OCI-LY3 (cell line): ENCODE measurements at regions not wholly inside any gene's neighbourhood (a gene's known extent, or its start where the extent isn't known, plus 50 kb on each side); places are given as distances from the start of the nearest gene placed in this dataset.

Experiments
- H2AFZ ChIP-seq: fragments of 200-600, 300-600 bp; shearing (Covaris generic); 2 replicates; pipeline ENCODE4 v1.6.0; 2014; ENCODE audit warnings: antibody characterized with exemption, low read depth, low read length
- H3K27ac ChIP-seq: fragments of 200-600, 300-600 bp; sonication (generic); 2 replicates; pipeline ENCODE4 v1.5.1; 2014; ENCODE audit warnings: mild to moderate bottlenecking, low read length, moderate library complexity, mixed read lengths
- H3K27me3 ChIP-seq: fragments of 200-600, 300-600 bp; sonication (generic); 2 replicates; pipeline ENCODE4 v1.6.1; 2014; ENCODE audit warnings: low read depth, low read length, mixed read lengths
- H3K36me3 ChIP-seq: fragments of 200-600, 300-600 bp; sonication (generic); replicated peaks from 2 replicates; pipeline ENCODE3; 2014; ENCODE audit warnings: low read depth, low read length, mixed read lengths
- H3K4me1 ChIP-seq: fragments of 300-600, 200-600 bp; sonication (generic); 2 replicates; pipeline ENCODE4 v1.6.1; 2014; ENCODE audit warnings: low read length, mixed read lengths
- H3K4me2 ChIP-seq: fragments of 200-600, 300-600 bp; sonication (generic); 2 replicates; pipeline ENCODE4 v1.6.1; 2014; ENCODE audit warnings: low read length, mixed read lengths
- H3K4me3 ChIP-seq: fragments of 300-600, 200-600 bp; sonication (generic); 2 replicates; pipeline ENCODE4 v1.5.1; 2014; ENCODE audit warnings: antibody characterized with exemption, mild to moderate bottlenecking, low read length, moderate library complexity
- H3K79me2 ChIP-seq: fragments of 300-600, 200-600 bp; shearing (Covaris generic); 2 replicates; pipeline ENCODE4 v1.6.1; 2014; ENCODE audit warnings: mild to moderate bottlenecking, low read length, mixed read lengths
- H3K9ac ChIP-seq: fragments of 300-600, 200-600 bp; shearing (Covaris generic); 2 replicates; pipeline ENCODE4 v1.6.0; 2014; ENCODE audit warnings: mild to moderate bottlenecking, low read length, moderate library complexity
- H3K9me3 ChIP-seq: fragments of 200-600, 300-600 bp; shearing (Covaris generic); 2 replicates; pipeline ENCODE4 v1.6.1; 2014; ENCODE audit warnings: low read length, mixed read lengths; ENCODE audit not compliant: insufficient read depth
- H4K20me1 ChIP-seq: fragments of 200-600, 300-600 bp; sonication (generic); 2 replicates; pipeline ENCODE4 v1.6.1; 2016; ENCODE audit warnings: low read length, mixed read lengths; ENCODE audit not compliant: insufficient read depth
- EZH2phosphoT487 ChIP-seq: fragments of 200-600 bp; shearing (Covaris generic); IDR thresholded peaks from 2 replicates; pipeline ENCODE4 v1.6.1; 2018; ENCODE audit warnings: antibody characterized with exemption, mixed run types, low read depth
- TF ChIP-seq, protein P1 (sequence below): fragments of 200-600, 300-600 bp; sonication (generic); IDR thresholded peaks from 2 replicates; pipeline ENCODE4 v1.5.1; 2014; ENCODE audit warnings: antibody characterized with exemption, low read length, low read depth

DNA sequence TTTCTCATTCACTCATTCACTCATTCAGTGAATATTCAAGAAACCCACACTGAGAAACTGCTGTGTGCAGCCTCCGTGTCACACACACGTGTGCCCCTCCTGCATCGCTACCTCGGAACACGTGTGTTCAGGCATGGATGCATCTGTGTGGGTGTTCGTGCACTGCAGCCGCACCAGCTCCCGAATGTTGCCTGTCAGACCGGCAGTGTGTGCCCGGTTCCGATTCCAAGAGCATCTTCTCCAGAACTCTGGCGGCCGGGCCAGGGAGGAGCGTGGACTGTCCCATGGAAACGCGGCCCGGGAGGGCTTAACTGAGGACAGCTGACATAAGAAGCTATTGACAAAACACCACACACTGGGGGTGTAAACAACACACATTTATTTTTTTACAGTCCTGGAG, 216.0 kb downstream of the DLL1 start:
- Histone ChIP-seq H3K9me3 (no peaks in the 10 kb centered on the region), H3K27me3 (no peaks in the 10 kb centered on the region), H3K9ac (no peak overlapping the region), H4K20me1 (no peaks in the 10 kb centered on the region), H3K4me1 (no peaks in the 10 kb centered on the region), H3K79me2 (no peaks in the 10 kb centered on the region), H3K4me3 (no peak overlapping the region), H3K4me2 (no peak overlapping the region), H3K27ac (no peak overlapping the region), H2AFZ (no peak overlapping the region), H3K36me3 (no peaks in the 10 kb centered on the region)
- TF ChIP-seq, protein P1, sequence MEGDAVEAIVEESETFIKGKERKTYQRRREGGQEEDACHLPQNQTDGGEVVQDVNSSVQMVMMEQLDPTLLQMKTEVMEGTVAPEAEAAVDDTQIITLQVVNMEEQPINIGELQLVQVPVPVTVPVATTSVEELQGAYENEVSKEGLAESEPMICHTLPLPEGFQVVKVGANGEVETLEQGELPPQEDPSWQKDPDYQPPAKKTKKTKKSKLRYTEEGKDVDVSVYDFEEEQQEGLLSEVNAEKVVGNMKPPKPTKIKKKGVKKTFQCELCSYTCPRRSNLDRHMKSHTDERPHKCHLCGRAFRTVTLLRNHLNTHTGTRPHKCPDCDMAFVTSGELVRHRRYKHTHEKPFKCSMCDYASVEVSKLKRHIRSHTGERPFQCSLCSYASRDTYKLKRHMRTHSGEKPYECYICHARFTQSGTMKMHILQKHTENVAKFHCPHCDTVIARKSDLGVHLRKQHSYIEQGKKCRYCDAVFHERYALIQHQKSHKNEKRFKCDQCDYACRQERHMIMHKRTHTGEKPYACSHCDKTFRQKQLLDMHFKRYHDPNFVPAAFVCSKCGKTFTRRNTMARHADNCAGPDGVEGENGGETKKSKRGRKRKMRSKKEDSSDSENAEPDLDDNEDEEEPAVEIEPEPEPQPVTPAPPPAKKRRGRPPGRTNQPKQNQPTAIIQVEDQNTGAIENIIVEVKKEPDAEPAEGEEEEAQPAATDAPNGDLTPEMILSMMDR: no peak
- no peak for TF ChIP-seq EZH2phosphoT487

DNA sequence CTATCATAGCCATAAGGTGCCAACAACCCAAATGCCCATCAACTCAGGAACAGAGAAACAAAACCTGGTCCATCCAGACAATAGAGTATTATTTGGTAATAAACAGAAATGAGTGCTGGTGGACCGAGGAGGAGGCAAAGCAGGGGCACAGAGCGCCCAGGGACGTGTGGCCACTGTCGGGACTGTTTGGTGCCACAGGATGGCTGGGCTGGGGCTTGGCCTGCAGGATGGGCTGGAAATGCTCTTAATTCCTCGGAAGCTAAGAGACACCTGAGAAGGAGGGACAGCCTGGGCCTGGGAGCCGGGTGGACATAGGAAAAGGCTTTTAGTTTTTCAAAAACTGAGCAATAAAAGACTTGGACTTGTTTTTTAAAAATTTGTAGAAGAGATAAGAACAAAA, 216.4 kb downstream of the DLL1 start:
- no peak overlapping the region for H3K27ac ChIP-seq
- no peak overlapping the region for H2AFZ ChIP-seq
- no peaks in the 10 kb centered on the region for H4K20me1 ChIP-seq
- H3K9ac ChIP-seq: no peak overlapping the region
- H3K36me3 ChIP-seq: no peaks in the 10 kb centered on the region
- H3K27me3 ChIP-seq: no peaks in the 10 kb centered on the region
- H3K4me1 ChIP-seq: no peaks in the 10 kb centered on the region
- TF ChIP-seq, protein P1: no peak
- no peak for TF ChIP-seq EZH2phosphoT487
- H3K79me2 ChIP-seq: no peaks in the 10 kb centered on the region
- no peak overlapping the region for H3K4me2 ChIP-seq
- H3K4me3 ChIP-seq: no peak overlapping the region
- no peaks in the 10 kb centered on the region for H3K9me3 ChIP-seq

DNA sequence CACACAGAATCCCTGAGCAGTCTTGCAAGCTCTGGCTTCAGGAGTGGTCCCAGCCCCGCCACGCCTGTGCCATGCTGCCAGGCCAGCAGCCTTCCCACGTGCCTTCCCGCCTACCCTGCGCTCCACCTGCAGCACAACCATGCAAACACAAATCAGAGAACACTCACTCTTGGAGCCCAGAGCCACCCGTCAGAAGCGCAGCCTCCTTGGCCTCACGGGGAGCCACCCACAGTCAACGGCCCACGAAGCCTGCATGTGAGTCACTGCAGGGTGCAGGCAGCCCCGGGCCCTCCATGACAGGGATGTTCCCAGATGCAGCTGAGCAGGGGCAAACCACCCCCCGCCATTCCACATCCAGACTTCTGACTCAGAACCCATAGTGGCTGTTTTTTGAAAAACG, 217.0 kb downstream of the DLL1 start:
- H3K27ac ChIP-seq: no peak overlapping the region
- H3K4me1 ChIP-seq: no peaks in the 10 kb centered on the region
- H3K79me2 ChIP-seq: no peaks in the 10 kb centered on the region
- H3K4me3 ChIP-seq: no peak overlapping the region
- no peak for TF ChIP-seq EZH2phosphoT487
- TF ChIP-seq, protein P1: no peak
- no peaks in the 10 kb centered on the region for H3K27me3 ChIP-seq
- no peak overlapping the region for H3K4me2 ChIP-seq
- H4K20me1 ChIP-seq: no peaks in the 10 kb centered on the region
- no peak overlapping the region for H2AFZ ChIP-seq
- no peak overlapping the region for H3K9ac ChIP-seq
- no peaks in the 10 kb centered on the region for H3K36me3 ChIP-seq
- no peaks in the 10 kb centered on the region for H3K9me3 ChIP-seq

DNA sequence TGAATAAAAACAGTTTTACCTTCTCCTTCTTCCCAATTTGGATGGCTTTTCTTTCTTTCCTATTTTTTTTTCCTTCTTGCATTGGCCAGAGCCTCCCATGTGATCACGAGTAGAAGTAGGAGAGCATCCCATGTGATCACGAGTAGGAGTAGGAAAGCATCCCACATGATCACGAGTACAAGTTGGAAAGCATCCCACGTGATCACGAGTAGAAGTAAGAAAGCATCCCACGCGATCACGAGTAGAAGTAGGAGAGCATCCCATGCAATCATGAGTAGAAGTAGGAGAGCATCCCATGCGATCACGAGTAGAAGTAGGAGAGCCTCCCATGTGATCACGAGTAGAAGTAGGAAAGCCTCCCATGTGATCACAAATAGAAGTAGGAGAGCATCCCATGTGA, 218.6 kb downstream of the DLL1 start:
- Histone ChIP-seq H3K4me1 (no peaks in the 10 kb centered on the region), H3K79me2 (no peaks in the 10 kb centered on the region), H3K4me2 (no peak overlapping the region), H3K36me3 (no peaks in the 10 kb centered on the region), H3K27me3 (no peaks in the 10 kb centered on the region), H4K20me1 (no peaks in the 10 kb centered on the region), H2AFZ (no peak overlapping the region), H3K27ac (no peak overlapping the region), H3K9me3 (no peaks in the 10 kb centered on the region), H3K9ac (no peak overlapping the region), H3K4me3 (no peak overlapping the region)
- TF ChIP-seq, protein P1: no peak
- TF ChIP-seq EZH2phosphoT487: no peak
